GM18867 (cell line): ENCODE measurements at regions not wholly inside any gene's neighbourhood (a gene's known extent, or its start where the extent isn't known, plus 50 kb on each side); places are given as distances from the start of the nearest gene placed in this dataset.
"Not testable (repeated sequence)": the region's sequence is repeated elsewhere in the genome, so short reads cannot be mapped to it uniquely, and the experiment has no call there.

Experiments used
- ATAC-seq: cut with Tn5 transposase; IDR thresholded peaks from one replicate; pipeline ENCODE4 v1.9.1; 2021; ENCODE audit warnings: mild to moderate bottlenecking, moderate library complexity; ENCODE audit not compliant: unreplicated experiment

DNA sequence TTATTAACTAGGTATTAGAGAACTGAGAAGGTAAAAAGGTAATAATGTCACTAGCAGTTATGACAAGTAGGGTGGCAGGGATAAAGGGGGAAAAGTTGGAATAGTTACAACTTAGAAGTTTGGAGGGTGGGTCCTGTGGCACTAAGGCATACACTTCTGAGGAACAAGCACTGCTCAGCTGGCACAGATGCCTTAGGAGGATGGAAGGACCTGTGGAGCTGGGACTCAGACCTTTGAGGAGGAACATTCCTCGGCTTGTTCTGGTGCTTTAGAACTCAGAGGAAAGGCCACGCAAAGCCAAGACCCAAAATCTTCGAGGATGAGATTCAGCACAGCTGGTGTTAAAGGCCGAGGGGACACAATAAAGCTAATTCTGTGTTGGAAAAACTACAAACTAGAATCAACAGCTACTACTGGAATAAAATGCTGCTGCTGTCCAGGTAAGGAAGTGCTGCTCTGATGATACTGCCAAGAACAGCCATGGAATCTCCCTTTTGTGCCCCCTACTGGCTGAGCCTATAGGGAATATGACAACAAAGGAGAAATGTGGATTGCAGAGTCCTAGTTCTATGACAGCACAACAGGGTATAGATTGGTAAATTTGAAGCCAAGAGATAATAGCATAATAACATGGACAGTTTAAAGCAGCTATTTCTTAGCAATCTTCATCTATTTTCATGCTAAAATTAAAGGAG lies 126.7 kb downstream of the SLC25A46 start:
- peak; percentile 58 for ATAC-seq

DNA sequence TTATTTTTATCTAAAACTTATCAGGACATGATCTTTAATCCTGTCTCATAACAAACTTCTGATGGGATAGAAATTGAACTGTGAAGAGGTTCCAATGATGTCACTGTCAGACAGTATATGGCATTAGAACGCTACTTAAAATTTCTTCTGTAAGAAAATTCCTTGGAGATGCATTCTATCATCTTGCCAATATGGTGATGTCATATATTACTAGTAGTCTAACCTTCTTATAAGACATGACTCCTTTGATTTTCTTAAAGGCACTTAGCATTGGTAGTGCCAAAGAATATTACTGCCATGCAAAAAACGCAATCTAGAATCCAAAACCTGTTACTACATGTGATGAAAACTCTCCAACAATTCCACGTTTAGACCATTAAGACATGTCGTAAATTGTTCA lies 131.1 kb downstream of the SLC25A46 start:
- ATAC-seq = no peak

DNA sequence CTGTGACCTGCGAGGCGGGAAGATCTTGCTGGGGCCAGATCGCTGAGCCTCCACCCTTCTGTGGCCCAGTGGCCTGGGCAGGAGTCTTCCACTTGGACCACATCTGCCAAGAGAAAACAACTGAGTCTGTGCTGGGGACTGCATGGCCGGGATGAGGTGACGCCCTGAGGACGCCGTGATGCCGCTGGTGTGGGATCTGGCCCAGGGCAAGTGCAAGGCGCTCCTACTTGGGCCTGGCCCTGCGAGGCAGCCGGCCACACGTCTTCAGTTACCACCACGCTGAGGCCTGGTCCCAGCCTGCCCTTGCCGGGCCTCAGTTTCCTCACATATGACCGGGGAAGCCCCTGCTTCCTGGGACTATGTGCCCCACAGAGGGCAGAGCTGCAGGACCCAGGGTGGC lies 133.4 kb downstream of the SLC25A46 start:
- no peak for ATAC-seq

GRCh38 chr5:110872963-110873362 lies 134.2 kb downstream of the SLC25A46 start:
- ATAC-seq = no peak

DNA sequence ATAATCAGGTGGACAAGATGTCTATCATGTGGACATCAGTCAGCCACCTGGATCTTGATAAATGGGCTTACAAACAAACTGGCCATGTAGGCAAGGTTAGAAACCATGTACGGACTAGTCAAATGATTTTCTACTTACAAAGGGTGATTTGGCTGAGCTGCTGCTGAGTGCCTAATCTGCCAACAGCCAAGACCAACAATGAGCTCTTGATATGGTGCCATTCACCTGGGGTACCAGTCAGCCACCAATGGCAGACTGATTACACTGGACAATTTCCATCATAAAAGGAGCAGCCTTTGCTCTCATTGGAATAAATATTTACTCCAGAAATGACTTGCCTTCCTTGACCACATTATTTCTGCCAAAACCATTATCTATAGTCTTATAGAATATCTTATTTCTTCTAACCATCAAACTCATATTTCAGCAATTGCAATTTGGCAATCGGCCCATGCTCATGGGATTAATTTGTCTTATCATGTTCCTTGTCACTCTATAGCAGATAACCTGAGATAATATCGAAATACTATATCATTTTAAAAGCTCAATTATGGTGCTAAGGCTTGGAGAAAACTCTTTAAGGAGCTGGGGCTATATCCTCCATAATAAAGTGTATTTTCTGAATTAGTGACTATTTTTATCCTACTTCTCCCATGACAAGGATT lies 135.1 kb downstream of the SLC25A46 start:
- ATAC-seq = no peak

DNA sequence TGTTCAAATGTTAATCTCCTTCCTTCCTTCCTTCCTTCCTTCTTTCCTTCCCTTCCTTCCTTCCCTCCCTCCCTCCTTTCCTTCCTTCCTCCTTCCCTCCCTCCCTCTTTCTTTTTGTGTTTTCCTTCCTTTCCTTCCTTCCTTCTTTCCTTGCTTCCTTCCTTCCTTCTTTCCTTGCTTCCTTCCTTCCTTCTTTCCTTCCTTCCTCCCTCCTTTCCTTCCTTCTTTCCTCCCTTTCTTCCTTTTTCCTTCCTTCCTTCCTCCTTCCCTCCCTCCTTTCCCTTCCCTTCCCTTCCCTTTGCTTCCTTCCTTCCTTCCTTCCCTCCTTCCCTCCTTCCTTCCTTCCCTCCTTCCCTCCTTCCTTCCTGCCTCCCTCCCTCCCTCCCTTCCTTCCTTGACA lies 136.3 kb downstream of the SLC25A46 start:
- not testable (repeated sequence) for ATAC-seq

DNA sequence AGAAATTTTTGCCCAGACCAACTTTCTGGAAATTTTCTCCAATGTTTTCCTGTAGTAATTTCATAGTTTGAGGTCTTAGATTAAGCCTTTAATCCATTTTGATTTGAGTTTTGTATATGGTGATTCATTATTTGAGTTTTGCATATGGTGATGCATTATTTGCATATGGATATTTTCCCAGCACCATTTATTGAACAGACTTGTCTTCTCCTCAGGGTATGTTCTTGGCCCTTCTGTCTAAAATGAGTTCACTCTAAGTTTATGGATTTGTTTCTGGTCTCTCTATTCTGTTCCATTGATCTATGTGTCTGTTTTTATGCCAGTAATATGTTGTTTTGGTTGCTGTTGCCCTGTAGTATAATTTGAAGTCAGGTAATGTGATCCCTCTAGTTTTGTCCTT lies 139.3 kb downstream of the SLC25A46 start:
- no peak for ATAC-seq

- no peak for ATAC-seq
Measured at GRCh38 chr5:110879675-110880074, 140.9 kb downstream of the SLC25A46 start.

DNA sequence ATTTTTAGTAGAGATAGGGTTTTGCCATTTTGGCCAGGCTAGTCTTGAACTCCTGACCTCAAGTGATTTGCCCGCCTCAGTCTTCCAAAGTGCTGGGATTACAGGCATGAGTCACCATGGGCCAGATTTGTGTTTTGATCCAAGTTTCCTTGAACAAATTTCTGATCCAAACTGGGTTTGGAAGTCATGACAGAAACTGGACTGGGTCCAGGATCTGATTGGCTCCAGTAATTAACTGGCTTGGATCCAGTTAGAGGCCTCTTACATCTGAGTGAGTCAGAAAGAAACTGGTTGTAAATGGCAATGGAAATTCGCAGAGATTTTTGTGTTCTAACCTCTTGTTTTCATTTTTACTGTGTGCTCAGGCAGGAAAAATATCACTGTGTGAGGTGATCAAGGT lies 141.6 kb downstream of the SLC25A46 start:
- no peak for ATAC-seq

- no peak for ATAC-seq
Measured at GRCh38 chr5:110884005-110884404, 145.2 kb downstream of the SLC25A46 start.

GRCh38 chr5:110887170-110887569 lies 148.4 kb downstream of the SLC25A46 start:
- ATAC-seq = not testable (repeated sequence)

DNA sequence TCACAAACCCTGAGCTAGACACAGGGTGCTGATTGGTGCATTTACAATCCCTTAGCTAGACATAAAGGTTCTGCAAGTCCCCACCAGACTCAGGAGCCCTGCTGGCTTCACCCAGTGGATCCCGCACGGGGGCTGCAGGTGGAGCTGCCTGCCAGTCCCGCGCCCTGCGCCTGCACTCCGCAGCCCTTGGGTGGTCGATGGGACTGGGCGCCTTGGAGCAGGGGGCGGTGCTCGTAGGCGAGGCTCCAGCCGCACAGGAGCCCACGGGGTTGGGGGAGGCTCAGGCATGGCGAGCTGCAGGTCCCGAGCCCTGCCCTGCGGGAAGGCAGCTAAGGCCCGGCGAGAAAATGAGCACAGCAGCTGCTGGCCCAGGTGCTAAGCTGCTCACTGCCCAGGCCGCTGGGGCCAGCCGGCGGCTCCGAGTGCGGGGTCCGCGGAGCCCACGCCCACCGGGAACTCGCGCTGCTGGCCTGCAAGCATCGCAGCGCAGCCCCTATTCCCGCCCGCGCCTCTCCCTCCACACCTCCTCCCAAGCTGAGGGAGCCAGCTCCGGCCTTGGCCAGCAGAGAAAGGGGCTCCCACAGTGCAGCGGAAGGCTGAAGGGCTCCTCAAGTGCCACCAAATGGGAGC lies 155.2 kb downstream of the SLC25A46 start:
- ATAC-seq = not testable (repeated sequence)

DNA sequence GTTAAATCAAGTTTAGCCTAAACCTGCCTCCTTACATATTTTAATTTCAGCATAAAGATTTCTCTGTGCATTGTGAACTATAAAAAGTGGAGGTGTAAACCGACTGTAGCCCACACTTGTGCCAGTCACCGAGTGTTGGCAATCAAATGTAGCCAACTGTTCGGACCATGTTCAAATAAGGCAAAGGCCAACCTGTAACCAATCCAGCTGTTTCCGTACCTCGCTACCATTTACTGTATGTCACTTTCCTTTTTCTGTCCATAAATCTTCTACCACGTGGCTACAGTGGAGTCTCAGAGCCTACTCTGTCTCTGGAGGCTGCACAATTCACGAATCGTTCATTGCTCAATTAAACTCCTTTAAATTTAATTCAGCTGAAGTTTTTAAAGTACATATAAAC lies 156.0 kb downstream of the SLC25A46 start:
- no peak for ATAC-seq

DNA sequence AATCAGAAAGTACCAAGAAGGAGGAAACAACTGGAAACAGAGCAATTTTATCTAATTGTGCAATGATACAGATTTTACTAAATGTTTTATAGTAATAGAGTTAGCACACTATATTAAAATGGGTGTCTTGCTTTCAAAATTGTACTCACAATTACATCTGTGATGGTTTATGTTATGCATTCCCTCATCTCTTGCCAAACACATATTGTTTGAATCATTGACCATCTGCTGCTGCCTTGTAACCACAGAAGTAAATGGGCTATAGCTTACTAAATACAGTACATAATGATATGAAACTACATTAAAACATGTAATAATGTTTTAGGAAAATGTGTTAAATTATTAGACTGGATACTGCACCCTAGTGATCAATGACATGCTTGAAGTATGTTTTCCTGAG lies 158.1 kb downstream of the SLC25A46 start:
- ATAC-seq = no peak

- peak; percentile 85 for ATAC-seq
Measured at GRCh38 chr5:110899566-110900412, 161.0 kb downstream of the SLC25A46 start.

DNA sequence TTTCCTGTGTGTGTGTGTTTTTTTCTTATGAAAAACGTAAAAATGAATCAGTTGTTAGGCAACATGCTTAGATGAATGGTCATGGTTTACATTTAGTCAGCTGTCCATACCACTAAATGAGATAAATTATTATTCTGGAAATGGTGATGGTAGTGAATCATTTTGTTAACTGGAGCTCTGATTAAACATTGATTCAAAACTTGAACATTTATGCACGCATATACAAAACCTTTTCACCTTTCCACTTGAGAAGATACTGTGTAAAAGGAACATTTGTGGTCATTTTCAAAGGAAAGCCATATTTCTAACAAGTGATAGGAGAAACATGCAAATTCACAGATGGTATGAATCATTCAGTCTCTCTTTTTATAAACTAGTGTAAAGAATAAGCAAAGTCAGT lies 162.0 kb downstream of the SLC25A46 start:
- ATAC-seq = peak; percentile 44

GRCh38 chr5:110903966-110904365 lies 165.2 kb downstream of the SLC25A46 start:
- no peak for ATAC-seq

DNA sequence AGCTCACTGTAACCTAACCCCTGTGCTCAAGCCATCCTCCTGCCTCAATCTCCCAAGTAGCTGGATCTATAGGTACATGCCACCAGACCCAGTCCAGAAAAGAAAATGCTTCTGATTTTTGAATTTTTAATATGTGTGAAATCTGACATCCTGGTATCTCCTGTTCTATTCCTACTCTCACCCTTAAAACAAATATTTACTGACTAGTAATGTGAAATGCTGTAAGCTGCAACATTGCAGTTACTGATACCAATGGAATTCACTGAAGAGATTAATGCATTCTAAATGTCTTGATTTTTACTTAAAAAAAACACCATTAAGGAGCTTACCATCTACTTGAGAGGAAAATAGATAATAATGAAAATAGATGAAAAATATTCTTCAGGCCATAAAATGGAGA lies 162.7 kb upstream of the TSLP start:
- ATAC-seq = no peak

DNA sequence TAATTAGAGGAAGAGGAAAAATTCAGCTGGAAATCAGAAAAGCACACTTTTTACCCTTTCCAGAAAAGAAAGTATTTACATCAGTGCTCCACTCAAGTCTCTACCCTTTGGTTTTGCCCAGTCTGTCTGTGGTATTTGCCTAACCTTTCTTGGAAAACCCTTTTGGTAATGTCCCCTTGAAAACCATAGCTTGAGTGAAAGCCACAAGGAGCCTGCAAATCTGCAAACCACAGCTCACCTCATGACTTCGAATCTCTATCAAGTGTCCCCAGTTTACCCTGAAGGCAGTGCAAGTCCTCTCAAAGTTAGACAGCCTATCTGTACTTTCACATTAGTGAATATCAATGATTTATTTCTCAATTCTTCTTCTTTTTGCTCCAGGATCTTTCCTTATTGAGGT lies 162.1 kb upstream of the TSLP start:
- peak; percentile 68 for ATAC-seq

GRCh38 chr5:110909950-110910349 lies 161.6 kb upstream of the TSLP start:
- ATAC-seq = no peak

DNA sequence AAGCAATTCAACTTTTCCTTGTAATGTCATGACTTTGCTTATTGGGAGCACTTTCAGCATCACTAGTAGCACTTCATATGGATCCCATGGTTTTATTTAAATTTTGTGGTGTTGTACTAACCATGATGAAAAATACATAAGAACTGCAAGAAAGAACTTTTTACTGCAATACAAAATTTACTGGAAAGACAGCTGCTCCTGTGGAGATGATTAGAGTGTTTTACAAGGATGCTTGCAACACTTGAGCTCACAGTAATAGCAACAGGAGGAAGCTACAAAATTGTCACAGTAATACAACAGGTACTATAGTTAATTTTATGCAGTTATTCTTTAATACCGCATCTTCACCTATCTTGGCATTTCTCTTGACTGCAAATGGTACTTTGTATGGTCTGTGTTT lies 158.3 kb upstream of the TSLP start:
- ATAC-seq = no peak
